Fibroblast of upper back skin (primary cell): ENCODE measurements at regions not wholly inside any gene's neighbourhood (a gene's known extent, or its start where the extent isn't known, plus 50 kb on each side); places are given as distances from the start of the nearest gene placed in this dataset.

ENCODE experiments used
- DNase-seq: peaks from one replicate; pipeline ENCODE4 v3.0.0-alpha.2; 2013

GRCh38 chr10:64261092-64261491 is 739.9 kb downstream of the REEP3 start:
- DNase-seq, result no peak

- no peak for DNase-seq
Measured at GRCh38 chr10:64261676-64262075, 740.5 kb downstream of the REEP3 start.

GRCh38 chr10:64265961-64266360 is 744.8 kb downstream of the REEP3 start:
- no peak for DNase-seq

GRCh38 chr10:64271508-64271907 is 750.3 kb downstream of the REEP3 start:
- no peak for DNase-seq

GRCh38 chr10:64271983-64272382 is 750.8 kb downstream of the REEP3 start:
- DNase-seq, result no peak

- no peak for DNase-seq
Measured at GRCh38 chr10:64275001-64275400, 753.8 kb downstream of the REEP3 start.

- DNase-seq, result no peak
Measured at GRCh38 chr10:64275774-64276173, 754.6 kb downstream of the REEP3 start.

GRCh38 chr10:64277536-64277935 is 756.3 kb downstream of the REEP3 start:
- no peak for DNase-seq

GRCh38 chr10:64283621-64284020 is 762.4 kb downstream of the REEP3 start:
- no peak for DNase-seq

- DNase-seq, result no peak
Measured at GRCh38 chr10:64286533-64286932, 765.3 kb downstream of the REEP3 start.

- DNase-seq, result no peak
Measured at GRCh38 chr10:64288404-64288803, 767.2 kb downstream of the REEP3 start.

GRCh38 chr10:64303566-64303965 is 782.4 kb downstream of the REEP3 start:
- DNase-seq, result no peak

- DNase-seq, result no peak
Measured at GRCh38 chr10:64306729-64307327, 785.6 kb downstream of the REEP3 start.

GRCh38 chr10:64312876-64313275 is 791.7 kb downstream of the REEP3 start:
- DNase-seq, result no peak

- DNase-seq, result no peak
Measured at GRCh38 chr10:64313967-64314366, 792.8 kb downstream of the REEP3 start.

GRCh38 chr10:64316416-64316815 is 795.2 kb downstream of the REEP3 start:
- DNase-seq, result no peak

GRCh38 chr10:64316833-64317232 is 795.6 kb downstream of the REEP3 start:
- no peak for DNase-seq

GRCh38 chr10:64320448-64320847 is 799.2 kb downstream of the REEP3 start:
- DNase-seq, result no peak

GRCh38 chr10:64329510-64329909 is 808.3 kb downstream of the REEP3 start:
- DNase-seq, result no peak

GRCh38 chr10:64332551-64332950 is 811.4 kb downstream of the REEP3 start:
- DNase-seq, result no peak

GRCh38 chr10:64334084-64334483 is 812.9 kb downstream of the REEP3 start:
- DNase-seq, result no peak

GRCh38 chr10:64344211-64344610 is 823.0 kb downstream of the REEP3 start:
- DNase-seq, result no peak

GRCh38 chr10:64345856-64346255 is 824.7 kb downstream of the REEP3 start:
- no peak for DNase-seq

- DNase-seq, result no peak
Measured at GRCh38 chr10:64346389-64346788, 825.2 kb downstream of the REEP3 start.

- DNase-seq, result no peak
Measured at GRCh38 chr10:64350665-64351064, 829.5 kb downstream of the REEP3 start.

GRCh38 chr10:64358907-64359306 is 837.7 kb downstream of the REEP3 start:
- no peak for DNase-seq
